SH-SY5Y (cell line): ENCODE measurements at regions not wholly inside any gene's neighbourhood (a gene's known extent, or its start where the extent isn't known, plus 50 kb on each side); places are given as distances from the start of the nearest gene placed in this dataset.

ENCODE experiments used
- GATA2 ChIP-seq: IDR thresholded peaks from 2 replicates; pipeline ENCODE4 v1.6.1; 2011; ENCODE audit warnings: mild to moderate bottlenecking, low read depth, low read length
- GATA3 ChIP-seq: IDR thresholded peaks from 2 replicates; pipeline ENCODE4 v1.6.1; 2011; ENCODE audit warnings: low read depth, mild to moderate bottlenecking, low read length, moderate library complexity

DNA sequence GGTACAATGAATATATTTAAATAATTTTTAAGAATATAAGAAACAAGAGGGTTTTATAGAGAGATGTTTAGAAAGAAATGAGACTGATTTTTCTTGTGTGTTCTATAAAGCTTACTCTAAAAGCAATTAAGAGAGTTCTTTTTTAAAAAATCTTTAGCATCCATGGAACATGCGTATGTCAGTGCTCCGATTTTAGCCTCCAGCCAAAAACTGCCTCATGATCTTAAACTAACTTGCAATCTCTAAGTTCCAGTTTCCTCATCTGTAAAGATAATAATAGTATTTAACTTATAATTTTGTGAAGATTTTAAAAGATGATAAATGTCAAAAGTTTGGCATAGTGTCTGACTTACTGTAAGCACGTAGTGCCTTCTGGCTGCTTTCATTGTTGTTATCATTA is 448.7 kb downstream of the EPHA4 start:
- no peak for TF ChIP-seq GATA2
- TF ChIP-seq GATA3 = no peak
